H1 (cell line): ENCODE measurements at regions not wholly inside any gene's neighbourhood (a gene's known extent, or its start where the extent isn't known, plus 50 kb on each side); places are given as distances from the start of the nearest gene placed in this dataset.

Experiments used
- CTCF ChIA-PET: fragments of 300-600 bp; sonication (Branson Sonifier 250); formaldehyde crosslinking; loops from one replicate; lab custom pipeline; 2021; ENCODE audit not compliant: partially characterized antibody; lab: Charles Lee
- POLR2A ChIA-PET: fragments of 300-600 bp; sonication (Branson Sonifier 250); formaldehyde crosslinking; loops from one replicate; lab custom pipeline; 2021; ENCODE audit warnings: inconsistent platforms; ENCODE audit not compliant: partially characterized antibody; lab: Charles Lee
- DNase-seq, 2 experiments: peaks; one replicate each; pipeline versions ENCODE4 v3.0.0 to v3.0.0-alpha.2; 2010 to 2022; ENCODE audit warnings: low spot score in 2 of 2, low read depth in 1 of 2, mixed read lengths in 1 of 2
- FAIRE-seq: peaks from 2 replicates; lab custom pipeline; 2011; peaks lifted over from hg19 to GRCh38; lab: Jason Lieb, UNC
- H2AFZ ChIP-seq: 2 replicates; pipeline ENCODE4 v1.8.1; 2012; ENCODE audit warnings: low read length, inconsistent platforms
- H2AK5ac ChIP-seq: 2 replicates; pipeline ENCODE4 v1.6.1; 2013; ENCODE audit warnings: low read depth, low read length
- H2BK120ac ChIP-seq: replicated peaks from 2 replicates; pipeline ENCODE3; 2013; ENCODE audit warnings: low read depth, low read length, inconsistent platforms
- H2BK12ac ChIP-seq: 2 replicates; pipeline ENCODE4 v1.6.1; 2013; ENCODE audit warnings: low read depth, low read length
- H2BK15ac ChIP-seq: 2 replicates; pipeline ENCODE4 v1.6.1; 2013; ENCODE audit warnings: low read length
- H2BK20ac ChIP-seq: 2 replicates; pipeline ENCODE4 v1.6.1; 2013; ENCODE audit warnings: low read length
- H2BK5ac ChIP-seq: 2 replicates; pipeline ENCODE4 v1.6.1; 2013; ENCODE audit warnings: low read depth, low read length
- H3K14ac ChIP-seq: 2 replicates; pipeline ENCODE4 v1.6.1; 2013; ENCODE audit warnings: inconsistent platforms; ENCODE audit not compliant: insufficient read length
- H3K18ac ChIP-seq: 2 replicates; pipeline ENCODE4 v1.6.1; 2013; ENCODE audit warnings: low read length; ENCODE audit errors: extremely low read depth
- H3K23ac ChIP-seq: 2 replicates; pipeline ENCODE4 v1.6.1; 2013; ENCODE audit warnings: inconsistent platforms; ENCODE audit not compliant: insufficient read length
- H3K23me2 ChIP-seq: 2 replicates; pipeline ENCODE4 v1.6.1; 2013; ENCODE audit warnings: low read depth, low read length
- H3K27ac ChIP-seq: 2 replicates; pipeline ENCODE4 v1.6.1; 2011; ENCODE audit warnings: low read depth, low read length, inconsistent platforms
- H3K27me3 ChIP-seq, 4 experiments: replicated peaks in 1 of 4; 1 replicate in 1 of 4; 2 replicates in 3 of 4; pipeline versions ENCODE4 v1.6.1 to v1.8.1; 2011 to 2013; ENCODE audit warnings: low read length in 3 of 4, mild to moderate bottlenecking in 3 of 4, inconsistent platforms in 2 of 4, mixed read lengths in 2 of 4, moderate library complexity in 1 of 4; ENCODE audit not compliant: control insufficient read depth in 3 of 4, insufficient read depth in 3 of 4; ENCODE audit errors: extremely low read depth in 1 of 4
- H3K36me3 ChIP-seq, 4 experiments: 2 replicates each; pipeline versions ENCODE4 v1.6.1 to v1.8.1; 2011 to 2013; ENCODE audit warnings: mild to moderate bottlenecking in 4 of 4, low read length in 3 of 4, moderate library complexity in 2 of 4, control low read depth in 1 of 4, inconsistent platforms in 1 of 4; ENCODE audit not compliant: insufficient read depth in 4 of 4, control insufficient read depth in 2 of 4
- H3K4ac ChIP-seq: replicated peaks from 2 replicates; pipeline ENCODE3; 2013; ENCODE audit warnings: low read length, low read depth, mixed read lengths, inconsistent platforms; ENCODE audit not compliant: insufficient read length
- H3K4me1 ChIP-seq, 4 experiments: replicated peaks in 1 of 4; 1 replicate in 1 of 4; 2 replicates in 3 of 4; pipeline versions ENCODE4 v1.6.1 to v1.8.1; 2011 to 2013; ENCODE audit warnings: low read length in 3 of 4, inconsistent platforms in 2 of 4, mixed read lengths in 1 of 4; ENCODE audit not compliant: insufficient read depth in 4 of 4, control insufficient read depth in 3 of 4
- H3K4me2 ChIP-seq, 2 experiments: 2 replicates each; pipeline versions ENCODE4 v1.6.1 to v1.8.1; 2011 to 2013; ENCODE audit warnings: low read depth in 2 of 2, low read length in 2 of 2, control low read depth in 1 of 2, inconsistent platforms in 1 of 2, mild to moderate bottlenecking in 1 of 2; ENCODE audit not compliant: insufficient read depth in 1 of 2
- H3K4me3 ChIP-seq, 4 experiments: fragments of 200-600, 300-600 bp in 1 of 4; sonication (generic), shearing (Covaris generic), sonication (Bioruptor Twin) in 1 of 4; 2 replicates each; pipeline versions ENCODE4 v1.5.1 to v1.8.1; 2011 to 2016; ENCODE audit warnings: low read length in 4 of 4, low read depth in 3 of 4, control low read depth in 2 of 4, inconsistent platforms in 2 of 4, mild to moderate bottlenecking in 2 of 4, mixed read lengths in 1 of 4, moderate library complexity in 1 of 4; ENCODE audit not compliant: insufficient read depth in 2 of 4; ENCODE audit errors: extremely low read depth in 1 of 4
- H3K56ac ChIP-seq: replicated peaks from 2 replicates; pipeline ENCODE3; 2013; ENCODE audit warnings: low read depth, mild to moderate bottlenecking, mixed read lengths, low read length, inconsistent platforms; ENCODE audit not compliant: insufficient read length
- H3K79me1 ChIP-seq: 2 replicates; pipeline ENCODE4 v1.6.1; 2013; ENCODE audit warnings: low read depth, low read length, control low read depth
- H3K79me2 ChIP-seq, 2 experiments: 2 replicates each; pipeline versions ENCODE4 v1.6.1 to v1.8.1; 2012 to 2013; ENCODE audit warnings: low read length in 2 of 2, mild to moderate bottlenecking in 2 of 2, inconsistent platforms in 1 of 2; ENCODE audit not compliant: insufficient read depth in 2 of 2, control insufficient read depth in 1 of 2
- H3K9ac ChIP-seq, 4 experiments: replicated peaks in 1 of 4; 1 replicate in 1 of 4; 2 replicates in 3 of 4; pipeline versions ENCODE4 v1.6.1 to v1.8.1; 2011 to 2013; ENCODE audit warnings: low read depth in 3 of 4, low read length in 3 of 4, control low read depth in 2 of 4, mild to moderate bottlenecking in 2 of 4, moderate library complexity in 2 of 4, inconsistent platforms in 1 of 4; ENCODE audit errors: extremely low read depth in 1 of 4
- H3K9me3 ChIP-seq, 2 experiments: 2 replicates each; pipeline versions ENCODE4 v1.6.1 to v1.8.1; 2012 to 2013; ENCODE audit warnings: mild to moderate bottlenecking in 2 of 2, moderate library complexity in 2 of 2, control low read depth in 1 of 2, inconsistent platforms in 1 of 2, low read depth in 1 of 2, low read length in 1 of 2, mixed read lengths in 1 of 2; ENCODE audit not compliant: insufficient read depth in 2 of 2
- H4K20me1 ChIP-seq, 2 experiments: replicated peaks in 1 of 2; 2 replicates each; pipeline versions ENCODE3 to v1.8.1; 2011 to 2013; ENCODE audit warnings: inconsistent platforms in 2 of 2, low read length in 2 of 2, mild to moderate bottlenecking in 1 of 2; ENCODE audit not compliant: insufficient read depth in 2 of 2, control insufficient read depth in 1 of 2
- H4K5ac ChIP-seq: 2 replicates; pipeline ENCODE4 v1.6.1; 2013; ENCODE audit warnings: low read length, low read depth, mixed read lengths, inconsistent platforms; ENCODE audit not compliant: insufficient read length
- H4K8ac ChIP-seq: 2 replicates; pipeline ENCODE4 v1.8.0; 2013; ENCODE audit warnings: mild to moderate bottlenecking, moderate library complexity, low read length, inconsistent platforms; ENCODE audit not compliant: insufficient read depth; ENCODE audit errors: extremely low read depth
- H4K91ac ChIP-seq: replicated peaks from 2 replicates; pipeline ENCODE3; 2013; ENCODE audit warnings: low read length, mixed read lengths, inconsistent platforms; ENCODE audit not compliant: insufficient read length
- BACH1 ChIP-seq: IDR thresholded peaks from 2 replicates; pipeline ENCODE4 v1.6.1; 2012; ENCODE audit warnings: low read length, improper control_type of control experiment
- CEBPB ChIP-seq: IDR thresholded peaks from 2 replicates; pipeline ENCODE4 v1.6.1; 2012; ENCODE audit warnings: low read depth, low read length
- CREB1 ChIP-seq: IDR thresholded peaks from 2 replicates; pipeline ENCODE4 v1.6.1; 2012; ENCODE audit warnings: inconsistent platforms
- EGR1 ChIP-seq: IDR thresholded peaks from 2 replicates; pipeline ENCODE4 v1.6.1; 2011; ENCODE audit warnings: low read depth, low read length, borderline replicate concordance
- GTF2F1 ChIP-seq: IDR thresholded peaks from 2 replicates; pipeline ENCODE4 v1.6.1; 2012; ENCODE audit warnings: low read depth, low read length, improper control_type of control experiment, borderline replicate concordance
- MAFK ChIP-seq: IDR thresholded peaks from 2 replicates; pipeline ENCODE4 v1.6.1; 2012; ENCODE audit warnings: low read depth, mild to moderate bottlenecking, improper control_type of control experiment, low read length
- MAX ChIP-seq: IDR thresholded peaks from 2 replicates; pipeline ENCODE4 v1.6.1; 2012; ENCODE audit warnings: inconsistent platforms
- POLR2A ChIP-seq, 2 experiments: IDR thresholded peaks; 1 replicate in 1 of 2; 2 replicates in 1 of 2; pipeline ENCODE4 v1.6.1; 2011; ENCODE audit warnings: low read depth in 2 of 2, low read length in 2 of 2, mild to moderate bottlenecking in 2 of 2; ENCODE audit errors: control extremely low read depth in 1 of 2
- TEAD4 ChIP-seq: IDR thresholded peaks from 2 replicates; pipeline ENCODE4 v1.6.1; 2012; ENCODE audit warnings: low read depth, low read length, inconsistent platforms, mixed read lengths
- WGBS, 2 experiments: shearing (Covaris generic) in 1 of 2; methylation state at CpG; one replicate each; pipeline versions ENCODE4 v1.1.6 to v1.1.7; 2013 to 2015; ENCODE audit warnings: low lambda C conversion rate in 2 of 2, mixed read lengths in 2 of 2, inconsistent platforms in 1 of 2, low coverage in 1 of 2, missing lambda C conversion rate in 1 of 2; ENCODE audit not compliant: insufficient replicate concordance in 2 of 2, insufficient coverage in 1 of 2, insufficient read length in 1 of 2; ENCODE audit errors: extremely low coverage in 1 of 2, missing lambda C conversion rate in 1 of 2; 5-methylcytosine and 5-hydroxymethylcytosine counted together
- TF ChIP-seq, protein P1 (sequence below): IDR thresholded peaks from 2 replicates; pipeline ENCODE4 v1.6.1; 2011; ENCODE audit warnings: low read length, improper control_type of control experiment

GRCh38 chr5:158313027-158313732, 454.2 kb upstream of the CLINT1 start:
- WGBS, 2 experiments = 71% methylated on average over 12 of the region's 12 CpGs; no CpG with 5 or more reads in 1 of the 2 experiments
- peak overlapping the region; percentile 10 to 11; a peak in 1 of 4 replicates for H3K4me2 ChIP-seq
- POLR2A ChIA-PET = no interaction called here

More at GRCh38 chr5:158313027-158313732, 454.2 kb upstream of the CLINT1 start:
- DNase-seq (no peak), FAIRE-seq (no peak)
- Histone ChIP-seq H3K14ac (no peak overlapping the region), H2BK15ac (0 out of 2 replicates have a peak overlapping the region, but pooled peaks have one; percentile 53), H2BK5ac (peak overlapping the region; percentile 32), H4K8ac (peak overlapping the region; percentile 72; the same call in 1 of the 2 replicates), H3K4ac (peak overlapping the region; percentile 93), H3K27me3 (no peaks in the 10 kb centered on the region), H4K5ac (peak overlapping the region; percentile 29), H3K79me1 (no peaks in the 10 kb centered on the region), H3K56ac (no peak overlapping the region), H3K9ac (no peak overlapping the region), H3K9me3 (no peaks in the 10 kb centered on the region), H3K79me2 (no peaks in the 10 kb centered on the region), H3K36me3 (no peaks in the 10 kb centered on the region; a peak in 1 of 8 replicates), H3K4me1 (peaks cover 12 to 21% (median 18%) of the 10 kb centered on the region in 4 experiments), H2AFZ (peak overlapping the region; percentile 93), H4K91ac (peak overlapping the region; percentile 59), H3K4me3 (no peak overlapping the region), H3K18ac (peak overlapping the region; percentile 68; the same call in 1 of the 2 replicates), H3K27ac (no peak overlapping the region), H2BK12ac (peak overlapping the region; percentile 51; the same call in 1 of the 2 replicates), H3K23ac (no peak overlapping the region), H2BK20ac (0 out of 2 replicates have a peak overlapping the region, but pooled peaks have one; percentile 7), H3K23me2 (peaks cover 2% of the 10 kb centered on the region), H2BK120ac (peak overlapping the region; percentile 79), H4K20me1 (no peaks in the 10 kb centered on the region), H2AK5ac (no peak overlapping the region)
- TF ChIP-seq CEBPB (peak; percentile 55), TEAD4 (peak; percentile 87), GTF2F1 (no peak), BACH1 (peak; percentile 42; the same call in 1 of the 2 replicates), EGR1 (no peak), POLR2A (IDR thresholded peaks at IDR 0.05; ENCODE audit: control extremely low read depth in 1 of 2, low read depth in 2 of 2, low read length in 2 of 2) (no peak), MAFK (peak; percentile 17; the same call in 1 of the 2 replicates), CREB1 (no peak), MAX (peak; percentile 78)
- TF ChIP-seq, protein P1, sequence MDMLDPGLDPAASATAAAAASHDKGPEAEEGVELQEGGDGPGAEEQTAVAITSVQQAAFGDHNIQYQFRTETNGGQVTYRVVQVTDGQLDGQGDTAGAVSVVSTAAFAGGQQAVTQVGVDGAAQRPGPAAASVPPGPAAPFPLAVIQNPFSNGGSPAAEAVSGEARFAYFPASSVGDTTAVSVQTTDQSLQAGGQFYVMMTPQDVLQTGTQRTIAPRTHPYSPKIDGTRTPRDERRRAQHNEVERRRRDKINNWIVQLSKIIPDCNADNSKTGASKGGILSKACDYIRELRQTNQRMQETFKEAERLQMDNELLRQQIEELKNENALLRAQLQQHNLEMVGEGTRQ = no peak
- CTCF ChIA-PET = no interaction called here
